ENCODE measurements at regions not wholly inside any gene's neighbourhood (a gene's known extent, or its start where the extent isn't known, plus 50 kb on each side); places are given as distances from the start of the nearest gene placed in this dataset.

DNA sequence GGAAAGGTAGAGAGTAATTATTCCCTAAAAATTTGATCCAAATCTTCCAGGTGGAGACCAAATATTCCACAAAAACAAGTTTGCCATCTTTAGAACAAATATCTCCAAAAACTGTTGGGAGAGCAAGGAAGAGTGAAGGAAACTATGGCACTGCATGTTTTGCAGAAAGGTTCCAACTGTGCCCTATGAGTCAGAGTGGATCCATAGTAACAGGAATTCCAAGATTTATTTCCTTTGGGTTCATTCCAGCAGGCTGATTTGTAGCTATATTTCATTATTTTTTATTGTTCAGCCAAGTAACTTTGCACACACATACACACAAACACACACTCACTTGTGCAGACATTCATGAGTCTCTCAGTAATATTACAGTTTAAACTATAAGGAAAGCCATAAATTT lies 459.7 kb upstream of the EPHA6 start:
- TF ChIP-seq ESRRA (CRISPR knock-in tag; IDR thresholded peaks at IDR 0.05; ENCODE audit: borderline replicate concordance) (no peak), NR1H2 (CRISPR knock-in tag; IDR thresholded peaks at IDR 0.05) (no peak)

Data from WTC11 (cell line).